HG02973 (cell line): ENCODE measurements at regions not wholly inside any gene's neighbourhood (a gene's known extent, or its start where the extent isn't known, plus 50 kb on each side); places are given as distances from the start of the nearest gene placed in this dataset.
"Not testable (repeated sequence)": the region's sequence is repeated elsewhere in the genome, so short reads cannot be mapped to it uniquely, and the experiment has no call there.

Experiments
- ATAC-seq: cut with Tn5 transposase; IDR thresholded peaks from one replicate; pipeline ENCODE4 v1.9.1; 2021; ENCODE audit warnings: moderate library complexity; ENCODE audit not compliant: unreplicated experiment

GRCh38 chrX:40788698-40789097 is 53.4 kb upstream of the MED14 start:
- ATAC-seq, result not testable (repeated sequence)

GRCh38 chrX:40792433-40792832 is 57.1 kb upstream of the MED14 start:
- ATAC-seq, result no peak

- not testable (repeated sequence) for ATAC-seq
These were observed 59.4 kb upstream of the MED14 start for GRCh38 chrX:40794829-40795130.

GRCh38 chrX:40799745-40800144 is 64.4 kb upstream of the MED14 start:
- ATAC-seq, result not testable (repeated sequence)

- no peak for ATAC-seq
These were observed 70.1 kb upstream of the MED14 start for GRCh38 chrX:40805404-40805803.

GRCh38 chrX:40806513-40807220 is 71.3 kb upstream of the MED14 start:
- ATAC-seq, result no peak

GRCh38 chrX:40807384-40807783 is 72.0 kb upstream of the MED14 start:
- ATAC-seq, result no peak

- no peak for ATAC-seq
These were observed 72.9 kb upstream of the MED14 start for GRCh38 chrX:40808203-40808602.

GRCh38 chrX:40809210-40809609 is 73.9 kb upstream of the MED14 start:
- ATAC-seq, result no peak

- ATAC-seq, result not testable (repeated sequence)
These were observed 79.7 kb upstream of the MED14 start for GRCh38 chrX:40815045-40815444.

- ATAC-seq, result no peak
These were observed 81.6 kb upstream of the MED14 start for GRCh38 chrX:40816906-40817305.

GRCh38 chrX:40818236-40818635 is 82.9 kb upstream of the MED14 start:
- ATAC-seq, result no peak

- ATAC-seq, result no peak
These were observed 86.4 kb upstream of the MED14 start for GRCh38 chrX:40821780-40822179.

GRCh38 chrX:40827331-40827730 is 92.0 kb upstream of the MED14 start:
- no peak for ATAC-seq

- no peak for ATAC-seq
These were observed 96.4 kb upstream of the MED14 start for GRCh38 chrX:40831750-40832149.

- ATAC-seq, result no peak
These were observed 97.4 kb upstream of the MED14 start for GRCh38 chrX:40832723-40833122.

- ATAC-seq, result no peak
These were observed 98.9 kb upstream of the MED14 start for GRCh38 chrX:40834225-40834624.

- ATAC-seq, result no peak
These were observed 100.2 kb upstream of the MED14 start for GRCh38 chrX:40835526-40835925.

GRCh38 chrX:40843643-40844042 is 108.3 kb upstream of the MED14 start:
- ATAC-seq, result no peak

- ATAC-seq, result no peak
These were observed 109.1 kb upstream of the MED14 start for GRCh38 chrX:40844471-40844870.

GRCh38 chrX:40845331-40845911 is 110.1 kb upstream of the MED14 start:
- no peak for ATAC-seq

GRCh38 chrX:40849906-40850823 is 114.8 kb upstream of the MED14 start:
- ATAC-seq, result no peak
